H9 (cell line): ENCODE measurements at regions not wholly inside any gene's neighbourhood (a gene's known extent, or its start where the extent isn't known, plus 50 kb on each side); places are given as distances from the start of the nearest gene placed in this dataset.

Source experiments
- DNase-seq: peaks from one replicate; pipeline ENCODE4 v3.0.0-alpha.2; 2017
- H2AFZ ChIP-seq: one replicate; pipeline ENCODE4 v1.6.1; 2013; ENCODE audit warnings: mild to moderate bottlenecking, low read length, control low read depth, moderate library complexity
- H2AK5ac ChIP-seq: 2 replicates; pipeline ENCODE4 v1.6.1; 2013; ENCODE audit warnings: low read length, control low read depth, mixed read lengths; ENCODE audit not compliant: insufficient read length
- H2BK120ac ChIP-seq: one replicate; pipeline ENCODE4 v1.6.1; 2013; ENCODE audit warnings: low read depth, mild to moderate bottlenecking, low read length, control low read depth, inconsistent platforms; ENCODE audit not compliant: poor library complexity, severe bottlenecking
- H2BK12ac ChIP-seq: 2 replicates; pipeline ENCODE4 v1.6.1; 2013; ENCODE audit warnings: low read length, control low read depth, mixed read lengths, low read depth; ENCODE audit not compliant: insufficient read length
- H2BK15ac ChIP-seq: 2 replicates; pipeline ENCODE4 v1.6.1; 2013; ENCODE audit warnings: low read depth, low read length, control low read depth
- H2BK20ac ChIP-seq: one replicate; pipeline ENCODE4 v1.6.1; 2013; ENCODE audit warnings: low read depth, mild to moderate bottlenecking, low read length, control low read depth, inconsistent platforms; ENCODE audit not compliant: poor library complexity, severe bottlenecking
- H2BK5ac ChIP-seq: 2 replicates; pipeline ENCODE4 v1.6.1; 2013; ENCODE audit warnings: low read length, control low read depth, mixed read lengths; ENCODE audit not compliant: insufficient read length
- H3K14ac ChIP-seq: 2 replicates; pipeline ENCODE4 v1.6.1; 2013; ENCODE audit warnings: low read length, control low read depth; ENCODE audit not compliant: insufficient read depth
- H3K18ac ChIP-seq: 2 replicates; pipeline ENCODE4 v1.6.1; 2013; ENCODE audit warnings: low read depth, mild to moderate bottlenecking, mixed read lengths, low read length, control low read depth; ENCODE audit not compliant: insufficient read length
- H3K23ac ChIP-seq: 2 replicates; pipeline ENCODE4 v1.6.1; 2013; ENCODE audit warnings: low read length, control low read depth, mixed read lengths, low read depth; ENCODE audit not compliant: insufficient read length
- H3K23me2 ChIP-seq: 2 replicates; pipeline ENCODE4 v1.6.1; 2013; ENCODE audit warnings: low read depth, mild to moderate bottlenecking, mixed read lengths, low read length, control low read depth; ENCODE audit not compliant: insufficient read length, poor library complexity, severe bottlenecking
- H3K27ac ChIP-seq: 2 replicates; pipeline ENCODE4 v1.5.1; 2013; ENCODE audit warnings: low read length, control low read depth, mixed read lengths, low read depth; ENCODE audit not compliant: insufficient read length
- H3K27me3 ChIP-seq: 2 replicates; pipeline ENCODE4 v1.6.1; 2013; ENCODE audit warnings: low read length, control low read depth, inconsistent platforms; ENCODE audit not compliant: insufficient read depth
- H3K4ac ChIP-seq: 2 replicates; pipeline ENCODE4 v1.6.1; 2013; ENCODE audit warnings: low read depth, mild to moderate bottlenecking, control low read depth, inconsistent platforms, low read length, moderate library complexity
- H3K4me1 ChIP-seq: 2 replicates; pipeline ENCODE4 v1.6.1; 2013; ENCODE audit warnings: low read length, control low read depth, inconsistent platforms; ENCODE audit not compliant: insufficient read depth
- H3K4me2 ChIP-seq: 2 replicates; pipeline ENCODE4 v1.6.1; 2013; ENCODE audit warnings: low read length, control low read depth, mixed read lengths; ENCODE audit not compliant: insufficient read length, insufficient read depth
- H3K56ac ChIP-seq: 2 replicates; pipeline ENCODE4 v1.6.1; 2013; ENCODE audit warnings: low read depth, mild to moderate bottlenecking, mixed read lengths, low read length, control low read depth; ENCODE audit not compliant: insufficient read length
- H3K79me1 ChIP-seq: 2 replicates; pipeline ENCODE4 v1.6.1; 2013; ENCODE audit warnings: low read depth, mild to moderate bottlenecking, moderate library complexity, low read length, control low read depth, inconsistent platforms; ENCODE audit not compliant: insufficient read depth, poor library complexity, severe bottlenecking
- H3K79me2 ChIP-seq: 2 replicates; pipeline ENCODE4 v1.6.1; 2013; ENCODE audit warnings: low read length, control low read depth, inconsistent platforms; ENCODE audit not compliant: insufficient read depth
- H3K9ac ChIP-seq: 2 replicates; pipeline ENCODE4 v1.6.1; 2013; ENCODE audit warnings: low read length, control low read depth, mixed read lengths; ENCODE audit not compliant: insufficient read length; ENCODE audit errors: extremely low read depth
- H3K9me3 ChIP-seq: one replicate; pipeline ENCODE4 v1.6.1; 2013; ENCODE audit warnings: low read depth, low read length, inconsistent platforms; ENCODE audit not compliant: control insufficient read depth
- H3T11ph ChIP-seq: one replicate; pipeline ENCODE4 v1.6.1; 2013; ENCODE audit warnings: mild to moderate bottlenecking, low read length, control low read depth, inconsistent platforms
- H4K20me1 ChIP-seq: one replicate; pipeline ENCODE4 v1.6.1; 2013; ENCODE audit not compliant: control insufficient read depth, insufficient read length, insufficient read depth
- H4K5ac ChIP-seq: 2 replicates; pipeline ENCODE4 v1.6.1; 2013; ENCODE audit warnings: low read depth, mild to moderate bottlenecking, mixed read lengths, low read length, control low read depth; ENCODE audit not compliant: insufficient read length
- H4K8ac ChIP-seq: replicated peaks from 2 replicates; pipeline ENCODE4 v1.6.1; 2013; ENCODE audit warnings: low read length, control low read depth, mixed read lengths, low read depth; ENCODE audit not compliant: insufficient read length
- H4K91ac ChIP-seq: 2 replicates; pipeline ENCODE4 v1.6.1; 2013; ENCODE audit warnings: low read depth, mild to moderate bottlenecking, moderate library complexity, mixed read lengths, low read length, control low read depth; ENCODE audit not compliant: insufficient read length
- H3K27ac Mint-ChIP-seq, 3 experiments: 2 replicates in 2 of 3; 3 replicates in 1 of 3; pipeline ENCODE4 v1.8.0; 2020 to 2021; ENCODE audit warnings: mixed read lengths in 3 of 3, mild to moderate bottlenecking in 1 of 3, moderate library complexity in 1 of 3
- H3K27me3 Mint-ChIP-seq: 2 replicates; pipeline ENCODE4 v1.8.0; 2021; ENCODE audit warnings: low read depth, mild to moderate bottlenecking, moderate library complexity, mixed read lengths
- H3K36me3 Mint-ChIP-seq, 3 experiments: 2 replicates in 2 of 3; 3 replicates in 1 of 3; pipeline ENCODE4 v1.8.0; 2020 to 2021; ENCODE audit warnings: low read depth in 3 of 3, mixed read lengths in 3 of 3; ENCODE audit not compliant: insufficient read depth in 1 of 3
- H3K4me1 Mint-ChIP-seq, 2 experiments: 2 replicates each; pipeline ENCODE4 v1.8.0; 2020; ENCODE audit warnings: mixed read lengths in 2 of 2
- H3K4me3 Mint-ChIP-seq, 2 experiments: 2 replicates in 1 of 2; 3 replicates in 1 of 2; pipeline ENCODE4 v1.8.0; 2020 to 2021; ENCODE audit warnings: mild to moderate bottlenecking in 2 of 2, mixed read lengths in 2 of 2, moderate library complexity in 1 of 2
- H3K9me3 Mint-ChIP-seq, 2 experiments: 2 replicates in 1 of 2; 3 replicates in 1 of 2; pipeline ENCODE4 v1.8.0; 2020; ENCODE audit warnings: mild to moderate bottlenecking in 2 of 2, mixed read lengths in 2 of 2, moderate library complexity in 1 of 2
- CTCF ChIP-seq: fragments of 200-600 bp; sonication (generic); conservative IDR thresholded peaks from 3 replicates; pipeline ENCODE4 v1.8.0; 2021; ENCODE audit warnings: antibody characterized with exemption, mild to moderate bottlenecking
- WGBS: extraction: QIAGEN DNeasy Blood & Tissue Kit; methylation state at CpG from one replicate; pipeline ENCODE4 v1.1.7; 2013; ENCODE audit warnings: missing lambda C conversion rate, low lambda C conversion rate, mixed read lengths; ENCODE audit not compliant: insufficient read length; ENCODE audit errors: extremely low coverage; 5-methylcytosine and 5-hydroxymethylcytosine counted together

- H3K27me3 Mint-ChIP-seq, result no peaks in the 10 kb centered on the region
- H3K36me3 Mint-ChIP-seq, result peaks cover 4 to 26% (median 11%) of the 10 kb centered on the region in 3 experiments; a peak in 5 of 7 replicates
- Histone ChIP-seq H3K4me2 (no peak overlapping the region), H4K5ac (no peak overlapping the region), H4K8ac (no peak overlapping the region), H2BK12ac (no peak overlapping the region), H2BK15ac (no peak overlapping the region), H3K23me2 (no peaks in the 10 kb centered on the region), H3K27ac (no peak overlapping the region), H4K20me1 (no peaks in the 10 kb centered on the region), H3K9me3 (peaks cover 7% of the 10 kb centered on the region), H3K14ac (no peak overlapping the region), H3K4me1 (no peaks in the 10 kb centered on the region), H3K23ac (no peak overlapping the region), H2AK5ac (no peak overlapping the region), H3K79me1 (no peaks in the 10 kb centered on the region), H3K79me2 (no peaks in the 10 kb centered on the region), H3K4ac (no peak overlapping the region), H2AFZ (no peak overlapping the region), H3K18ac (no peak overlapping the region), H2BK20ac (no peak overlapping the region), H2BK5ac (no peak overlapping the region), H3K56ac (no peak overlapping the region), H2BK120ac (no peak overlapping the region), H3K9ac (no peak overlapping the region), H4K91ac (no peak overlapping the region), H3K27me3 (no peaks in the 10 kb centered on the region), H3T11ph (no peak overlapping the region)
- DNase-seq, result no peak
- H3K4me1 Mint-ChIP-seq, result no peaks in the 10 kb centered on the region
- no peak for TF ChIP-seq CTCF
- no CpG with 5 or more reads among the region's 3 CpGs for WGBS
- peaks cover 19 to 26% of the 10 kb centered on the region in 2 experiments for H3K9me3 Mint-ChIP-seq
- H3K4me3 Mint-ChIP-seq, result no peak overlapping the region
- H3K27ac Mint-ChIP-seq, result no peak overlapping the region; a peak in 2 of 7 replicates
Measured at GRCh38 chr3:84536916-84537315, 421.9 kb upstream of the CADM2 start.
